ENCODE measurements at regions not wholly inside any gene's neighbourhood (a gene's known extent, or its start where the extent isn't known, plus 50 kb on each side); places are given as distances from the start of the nearest gene placed in this dataset.

DNA sequence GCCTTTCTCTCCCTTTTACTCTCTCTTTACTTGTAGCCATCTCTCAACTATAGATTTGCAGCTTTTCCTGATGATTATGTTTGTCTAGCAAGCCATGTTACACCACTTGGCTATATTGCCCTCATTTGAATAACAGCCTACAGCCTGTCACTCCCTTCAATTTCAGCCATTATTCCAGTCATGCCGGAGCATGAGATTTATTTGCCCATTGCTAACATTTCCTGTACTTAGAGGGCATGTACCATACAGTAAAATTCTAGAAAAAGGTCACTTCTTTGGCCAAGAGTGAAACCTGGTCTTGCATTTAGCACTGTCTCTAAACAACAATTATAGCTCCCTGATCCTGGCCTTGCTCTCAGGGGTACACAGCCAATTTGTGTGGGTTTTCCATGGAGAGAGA lies 221.7 kb upstream of the TMC3 start:
- DNase-seq (ENCODE audit: low read depth) = no peak

DNA sequence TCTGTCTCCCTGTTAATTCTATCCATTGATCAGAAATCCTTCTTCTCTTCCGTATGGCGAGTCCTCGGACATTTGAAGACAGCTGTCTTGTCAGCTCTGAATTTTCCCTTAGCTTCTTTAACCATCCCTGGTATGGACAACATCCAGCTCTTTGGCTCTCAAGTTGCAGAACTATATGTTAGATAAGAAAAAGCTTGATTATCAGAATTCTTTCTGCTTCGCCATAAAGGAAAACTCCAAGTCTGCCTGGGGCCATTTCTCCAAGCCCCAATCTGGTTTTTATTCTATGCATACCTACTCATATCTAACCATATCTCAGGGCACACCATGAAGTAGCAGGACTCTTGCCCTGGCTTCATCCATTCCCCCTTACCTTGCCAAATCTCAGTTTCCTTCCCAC lies 215.7 kb upstream of the TMC3 start:
- no peak for DNase-seq (ENCODE audit: low read depth)

DNA sequence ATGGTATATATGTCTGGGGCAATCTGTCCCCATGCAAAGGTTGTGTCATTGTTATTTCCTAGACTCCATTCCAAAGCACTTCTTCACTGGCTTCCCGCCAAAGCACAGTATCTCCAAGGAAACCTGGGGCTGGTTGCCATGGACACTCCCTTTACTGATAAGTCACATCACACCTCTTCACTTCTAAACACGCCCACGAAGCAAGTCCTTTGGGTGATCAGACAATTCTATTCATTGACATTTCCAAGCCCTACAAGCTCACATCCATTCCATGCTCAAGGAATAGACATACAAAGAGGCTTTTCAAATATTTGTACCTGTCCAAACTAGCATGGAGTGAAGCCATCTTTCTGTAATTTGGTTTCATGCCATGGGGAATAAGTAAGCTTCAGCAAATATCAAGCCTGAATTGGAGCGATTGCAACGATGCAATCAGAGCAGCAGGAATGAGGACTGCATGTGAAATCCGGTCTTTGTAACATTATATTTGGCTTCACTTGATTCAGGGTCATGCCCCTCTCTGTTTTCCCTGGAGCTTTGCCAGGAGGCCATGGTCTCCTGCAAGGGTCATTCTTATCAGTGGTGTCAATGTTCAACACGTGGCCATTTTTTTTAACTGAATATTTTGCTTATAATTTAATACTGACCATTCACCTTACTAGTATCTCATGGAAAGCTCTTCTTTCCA lies 201.6 kb upstream of the TMC3 start:
- no peak for DNase-seq (ENCODE audit: low read depth)

DNA sequence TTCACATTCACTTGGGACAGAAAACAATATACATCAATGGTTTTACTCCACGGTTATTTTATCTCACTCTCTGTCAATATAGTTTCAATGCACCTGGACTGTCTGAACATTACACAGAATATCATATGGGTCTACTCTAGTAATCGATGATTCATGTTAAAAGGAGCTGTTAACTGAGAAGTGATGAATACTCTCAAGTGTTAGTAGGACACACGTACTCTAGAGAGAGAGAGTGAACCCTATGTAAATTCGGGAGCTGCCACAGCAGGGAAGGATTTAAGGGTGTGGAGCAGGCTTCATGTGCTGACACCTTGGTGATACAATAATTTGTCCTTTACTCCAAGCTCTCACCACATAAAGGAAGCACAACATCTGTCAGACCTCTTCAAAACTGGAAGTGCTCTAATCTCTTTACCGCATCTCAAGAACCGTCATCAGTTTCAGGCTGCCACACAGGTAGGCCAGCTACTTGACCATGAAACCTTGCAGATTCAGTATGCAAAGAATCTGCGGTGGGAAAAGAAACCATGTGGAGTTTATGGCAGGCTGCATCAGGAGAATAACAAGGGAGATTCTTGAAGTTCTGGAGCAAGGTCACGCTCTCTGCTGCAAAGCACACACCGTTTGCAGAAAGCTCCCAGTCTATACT lies 199.2 kb upstream of the TMC3 start:
- DNase-seq (ENCODE audit: low read depth) = no peak

DNA sequence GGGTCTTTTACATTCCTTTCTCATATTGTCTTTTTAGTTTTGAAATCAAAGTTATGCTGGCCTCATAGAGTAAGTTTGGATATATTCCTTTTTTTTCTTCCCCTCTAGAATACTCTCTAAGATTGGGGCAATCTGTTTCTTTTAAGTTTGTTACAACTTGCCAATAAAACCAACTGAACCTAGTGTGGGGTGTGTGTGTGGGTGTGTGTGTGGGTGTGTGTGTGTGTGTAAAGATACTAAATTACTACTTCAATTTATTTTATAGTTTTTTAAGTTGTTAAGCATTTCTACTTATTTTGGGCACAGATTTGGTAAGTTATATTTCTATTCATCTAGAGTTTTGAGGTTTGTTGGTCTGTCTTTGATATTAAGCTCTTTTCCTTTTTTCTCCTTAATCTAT lies 198.2 kb upstream of the TMC3 start:
- DNase-seq (ENCODE audit: low read depth) = no peak

DNA sequence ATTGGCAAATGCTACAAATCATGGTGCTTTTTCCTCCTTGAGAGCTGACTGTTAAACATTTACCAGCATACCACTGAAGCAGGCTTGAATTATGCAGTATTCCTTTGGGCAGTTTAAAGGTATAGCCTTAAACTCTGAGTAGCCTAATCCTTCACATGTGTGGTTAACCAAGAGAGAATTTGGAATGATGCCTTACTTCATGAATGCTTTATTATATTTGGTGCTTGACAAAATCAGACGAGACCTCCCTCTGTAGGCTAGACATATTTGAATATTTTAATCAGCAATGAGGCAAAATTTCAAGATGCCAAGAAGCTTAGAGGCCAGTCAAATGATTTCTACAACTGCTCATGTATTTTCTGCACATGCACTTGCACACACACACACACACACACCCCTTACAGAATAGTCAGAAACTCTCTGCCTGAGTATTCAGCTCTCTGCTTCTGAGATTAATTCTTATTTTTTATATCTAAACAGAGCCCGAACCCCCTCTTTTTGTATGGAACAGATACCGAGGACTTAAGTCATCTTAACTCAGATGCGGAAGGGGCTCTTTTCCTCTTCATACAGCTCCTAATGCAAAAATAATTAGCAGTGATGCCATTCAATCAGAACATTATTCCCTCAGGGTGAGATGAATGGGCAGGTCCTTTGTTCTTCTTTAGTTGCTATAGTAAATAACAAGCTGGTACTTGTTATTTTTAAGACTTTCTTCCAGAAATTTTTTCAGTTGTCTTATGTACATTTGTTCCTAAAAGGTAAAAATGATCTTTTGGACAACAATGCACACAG lies 195.5 kb upstream of the TMC3 start:
- no peak for DNase-seq (ENCODE audit: low read depth)

DNA sequence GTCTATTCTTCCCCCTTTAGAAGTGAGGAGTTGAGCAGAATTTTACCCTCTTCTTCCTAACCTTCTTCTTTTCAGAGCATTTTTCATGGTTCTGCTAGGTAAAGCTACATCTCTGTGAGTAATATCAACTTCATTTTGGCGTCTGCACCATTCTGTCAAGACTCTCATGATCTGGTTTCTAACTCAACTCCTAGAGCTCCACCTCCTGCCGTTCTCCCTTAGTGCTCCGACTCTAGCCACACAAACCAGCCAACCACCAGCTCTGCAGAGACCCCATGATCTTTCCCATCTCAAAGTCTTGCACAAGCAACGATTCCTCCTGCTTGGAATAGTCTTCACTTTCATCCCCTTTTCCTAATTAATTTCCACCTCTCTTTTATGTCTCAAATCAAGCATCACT lies 193.9 kb upstream of the TMC3 start:
- no peak for DNase-seq (ENCODE audit: low read depth)

DNA sequence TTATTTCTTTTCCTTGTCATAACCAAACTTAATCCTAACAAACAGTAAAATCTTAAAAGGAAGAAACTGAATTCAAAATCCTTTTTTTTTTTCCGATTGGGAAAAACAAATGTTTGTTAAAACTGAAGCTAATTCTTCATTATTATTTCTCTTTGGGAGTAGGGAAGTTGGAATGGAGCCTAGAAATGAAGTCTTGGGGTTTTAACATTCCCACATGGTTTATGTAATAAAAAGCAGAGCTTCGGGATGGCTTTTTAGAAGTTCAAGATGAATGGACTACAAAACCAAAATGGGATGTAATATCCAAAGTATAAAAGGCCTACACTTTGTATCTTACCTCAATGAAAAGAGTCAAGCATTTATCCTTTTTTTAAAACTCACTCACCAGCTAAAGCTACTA lies 189.0 kb upstream of the TMC3 start:
- no peak for DNase-seq (ENCODE audit: low read depth)

DNA sequence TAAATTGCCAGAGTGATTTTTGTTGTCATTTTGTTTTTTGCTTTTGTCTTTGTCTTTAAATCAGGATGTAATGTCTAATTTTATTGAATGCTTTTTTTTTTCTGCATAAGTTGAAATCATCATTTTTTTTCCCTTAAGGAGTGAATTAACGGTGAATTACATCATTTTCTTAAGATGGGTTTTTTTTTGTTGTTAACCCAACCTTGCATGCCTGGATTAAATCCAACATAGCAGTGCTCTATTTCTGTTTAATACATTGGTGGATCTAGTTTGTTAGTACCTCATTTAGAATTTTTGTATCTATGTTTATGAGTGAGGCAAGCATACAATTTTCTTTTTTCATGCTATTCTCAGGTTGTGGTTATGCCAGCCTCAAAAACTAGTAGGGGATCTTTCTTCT lies 186.4 kb upstream of the TMC3 start:
- no peak for DNase-seq (ENCODE audit: low read depth)

DNA sequence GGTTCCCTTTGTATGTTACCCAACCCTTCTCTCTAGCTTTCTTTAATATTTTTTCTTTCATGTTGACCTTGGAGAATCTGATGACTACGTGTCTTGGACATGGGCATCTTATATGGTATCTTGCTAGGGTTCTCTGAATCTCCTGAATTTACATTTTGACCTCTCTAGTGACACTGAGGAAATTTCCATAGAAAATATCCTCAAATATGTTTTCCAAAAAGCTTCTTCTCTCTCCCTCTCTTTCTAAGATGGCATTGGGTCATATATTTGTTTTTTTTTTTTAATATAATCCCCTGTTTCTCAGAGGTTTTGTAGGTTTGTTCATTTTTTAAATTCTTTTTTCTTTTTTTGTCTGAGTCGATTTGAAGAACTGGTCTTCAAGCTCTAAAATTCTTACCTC lies 184.0 kb upstream of the TMC3 start:
- DNase-seq (ENCODE audit: low read depth) = no peak

DNA sequence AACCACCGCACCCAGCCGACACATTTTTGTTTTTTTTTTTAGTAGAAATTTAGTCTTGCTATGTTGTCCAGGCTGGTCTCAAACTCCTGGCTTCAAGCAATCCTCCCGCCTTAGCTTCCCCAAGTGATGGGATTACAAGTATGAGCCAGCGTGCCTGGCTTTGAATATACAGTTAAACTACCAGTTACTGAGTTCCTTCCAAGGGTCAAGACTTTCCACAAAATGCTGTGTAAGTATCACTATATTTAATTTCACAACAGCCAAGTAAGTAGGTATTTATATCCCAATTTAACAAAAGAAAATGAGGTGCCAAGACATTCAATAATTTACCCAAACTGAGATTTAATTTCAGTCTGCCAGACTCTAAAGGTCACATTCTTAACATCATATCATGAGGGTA lies 181.3 kb upstream of the TMC3 start:
- DNase-seq (ENCODE audit: low read depth) = no peak

DNA sequence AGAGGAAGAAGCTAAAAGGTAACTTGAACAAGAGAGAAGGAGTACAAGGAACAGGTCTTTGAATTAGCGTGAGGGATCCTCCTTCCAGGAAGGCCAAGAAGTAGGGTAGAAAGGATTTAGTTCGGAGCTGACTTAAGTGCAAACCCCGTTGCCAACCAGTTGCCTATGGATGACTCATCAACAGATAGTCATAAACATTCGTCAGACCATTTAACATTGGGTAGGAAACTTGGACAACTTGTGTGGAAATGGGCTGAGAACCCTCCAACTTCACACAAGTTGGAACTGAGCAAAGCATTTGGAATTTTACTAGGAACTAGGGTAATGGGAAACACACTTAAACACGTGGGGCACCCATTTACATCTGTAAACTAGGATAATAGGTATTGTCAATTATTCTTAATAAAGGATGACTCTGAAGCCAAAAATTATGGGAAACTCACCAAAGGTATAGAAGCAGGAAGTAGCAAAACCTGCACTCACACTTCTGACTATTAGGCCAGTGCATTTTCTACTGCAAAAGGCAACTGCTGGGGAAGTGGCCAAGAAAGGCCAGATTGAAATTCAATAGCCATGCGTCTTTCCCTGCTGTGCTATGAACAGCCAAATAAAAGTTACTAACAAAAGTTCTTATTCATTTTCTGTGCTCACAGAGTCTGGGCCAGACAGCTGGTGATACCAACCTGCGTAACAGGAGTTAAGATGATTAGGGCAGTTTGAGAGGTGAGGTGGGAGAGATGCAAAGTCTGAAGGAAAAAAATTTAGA lies 174.5 kb upstream of the TMC3 start:
- no peak for DNase-seq (ENCODE audit: low read depth)

DNA sequence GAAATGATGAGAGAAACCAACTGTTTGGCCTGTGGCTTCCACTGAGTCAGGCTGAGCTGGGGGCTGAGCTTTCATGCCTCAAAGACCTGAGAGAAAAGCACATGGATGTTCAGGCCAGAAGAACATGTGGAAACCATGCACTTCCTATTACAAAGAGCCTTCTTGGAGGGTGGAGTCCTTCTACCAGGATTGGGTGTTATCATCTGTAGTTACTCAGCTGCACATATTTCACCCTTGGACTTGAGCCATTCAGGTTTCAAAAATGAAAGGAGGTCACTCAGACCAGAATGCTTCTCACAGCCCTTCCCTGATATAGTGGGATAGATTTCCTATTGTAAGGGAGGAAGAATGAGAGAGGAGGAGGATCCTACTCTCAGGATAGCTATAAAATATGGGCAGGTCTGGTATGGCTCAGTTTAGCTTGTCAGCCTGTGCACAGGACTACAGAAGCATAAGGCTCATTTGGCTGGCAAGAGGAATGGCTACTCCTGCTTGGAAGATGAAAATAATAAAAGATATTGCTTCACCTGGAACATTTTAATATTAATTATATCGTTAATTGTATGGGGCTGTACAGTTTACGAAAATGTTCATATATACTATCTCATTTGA lies 173.6 kb upstream of the TMC3 start:
- DNase-seq (ENCODE audit: low read depth) = no peak

DNA sequence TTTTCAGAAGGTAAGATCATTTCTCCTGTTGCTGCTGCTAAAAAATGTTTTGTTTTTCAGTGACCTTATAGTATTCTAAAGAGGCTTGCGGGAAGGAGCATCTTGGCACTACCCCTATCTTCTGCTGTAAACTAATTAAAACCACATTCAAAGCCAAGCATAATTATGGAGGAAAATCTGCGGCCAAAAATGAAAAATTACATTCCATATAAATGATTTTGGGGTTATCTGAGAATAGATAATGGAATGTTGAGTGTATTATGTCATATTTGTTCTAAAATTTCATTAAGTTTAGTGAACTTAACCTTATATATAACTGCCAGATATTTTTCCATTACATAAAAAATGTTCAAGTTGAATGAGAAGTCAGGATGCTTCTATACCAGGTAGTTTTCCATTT lies 170.4 kb upstream of the TMC3 start:
- DNase-seq (ENCODE audit: low read depth) = no peak

DNA sequence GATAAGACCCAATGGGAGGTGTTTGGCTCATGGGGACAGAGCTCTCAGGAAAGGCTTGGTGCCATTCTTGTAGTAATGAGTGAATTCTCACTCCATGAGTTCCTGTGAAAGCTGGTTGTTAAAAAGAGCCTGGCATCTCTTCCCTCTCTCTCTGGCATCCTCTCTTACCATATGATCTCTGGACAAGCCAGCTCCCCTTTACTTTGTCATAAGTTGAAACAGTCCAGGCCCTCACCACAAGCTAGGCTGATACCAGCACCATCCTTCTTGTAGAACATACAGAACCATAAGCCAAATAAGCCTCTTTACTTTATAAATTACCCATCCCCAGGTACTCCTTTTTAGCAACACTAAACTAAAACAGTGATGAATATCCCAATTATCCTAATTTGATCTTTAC lies 166.9 kb upstream of the TMC3 start:
- no peak for DNase-seq (ENCODE audit: low read depth)

DNA sequence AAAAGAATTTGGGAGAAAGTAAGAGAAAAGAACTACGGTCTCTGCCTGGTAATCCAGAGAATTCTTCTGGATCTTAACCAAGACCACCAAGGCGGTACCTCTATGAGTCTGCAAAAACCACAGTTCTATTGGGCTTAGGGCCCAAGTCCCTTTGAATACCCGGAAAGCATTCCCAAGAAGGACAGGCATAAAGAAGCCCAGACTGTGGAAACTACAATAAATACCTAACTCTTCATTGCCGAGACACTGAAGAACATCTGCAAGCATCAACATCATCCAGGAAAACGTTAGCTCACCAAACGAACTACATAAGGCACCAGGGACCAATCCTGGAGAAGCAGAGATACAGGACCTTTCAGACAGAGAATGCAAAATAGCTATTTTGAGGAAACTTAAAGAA lies 162.3 kb upstream of the TMC3 start:
- DNase-seq (ENCODE audit: low read depth) = no peak

DNA sequence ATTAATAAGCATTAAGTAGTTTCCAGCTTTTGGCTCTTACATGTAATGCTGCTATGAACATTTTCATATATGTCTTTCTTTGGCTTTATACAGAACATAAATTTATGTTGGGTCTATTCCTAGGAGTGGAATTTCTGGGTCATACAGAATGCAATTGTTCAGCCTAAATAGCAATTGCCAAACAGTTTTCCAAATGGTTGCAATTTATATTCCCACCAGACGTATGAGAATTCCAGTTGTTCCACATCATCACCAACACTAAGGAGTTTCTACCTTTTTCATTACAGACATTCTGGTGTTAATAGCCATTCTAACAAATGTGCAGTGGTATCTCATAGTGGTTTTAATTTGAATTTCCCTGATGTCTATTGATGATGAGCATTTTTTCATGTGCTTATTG lies 160.1 kb upstream of the TMC3 start:
- DNase-seq (ENCODE audit: low read depth) = no peak

DNA sequence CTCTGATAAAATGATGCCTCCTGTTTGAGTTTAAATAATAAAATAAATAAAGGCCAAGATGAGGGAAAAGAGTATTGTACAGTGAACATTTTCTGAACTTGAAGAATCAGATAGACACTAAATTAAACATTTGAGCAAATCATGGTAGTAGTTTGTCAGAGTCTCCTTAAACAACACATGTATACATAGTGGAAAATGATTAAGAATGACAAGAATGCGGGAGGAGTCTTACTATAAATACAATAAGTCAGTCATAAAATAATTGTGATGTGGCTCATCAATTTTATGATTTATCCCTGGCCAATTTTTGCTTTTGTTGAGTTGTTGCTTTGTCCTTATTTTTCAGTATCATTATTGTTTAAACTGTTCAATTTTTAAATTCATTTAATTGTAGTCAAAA lies 158.0 kb upstream of the TMC3 start:
- no peak for DNase-seq (ENCODE audit: low read depth)

DNA sequence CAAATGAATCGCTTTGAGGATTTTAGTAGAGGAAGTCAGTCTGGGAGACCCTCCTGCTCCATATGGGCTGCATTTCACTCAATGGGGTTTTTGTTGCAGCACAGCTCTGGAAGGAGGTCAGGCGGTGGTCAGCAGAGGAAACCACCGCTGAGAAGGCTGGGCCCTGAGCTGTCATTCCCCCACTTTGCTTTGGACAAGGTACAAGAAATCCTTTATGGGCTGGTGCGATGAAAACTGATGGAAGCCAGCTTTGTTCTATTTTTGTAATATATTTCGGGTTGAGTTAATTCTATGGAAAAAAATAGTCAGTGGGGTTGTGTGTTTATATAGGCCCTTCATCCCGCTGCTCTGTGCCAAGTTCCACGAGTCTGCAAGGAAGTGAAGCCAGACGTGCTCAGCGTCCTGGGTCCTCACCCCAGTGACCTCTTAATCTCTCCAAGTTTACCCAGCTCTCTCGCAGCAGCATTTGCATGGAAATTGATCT lies 157.1 kb upstream of the TMC3 start:
- no peak for DNase-seq (ENCODE audit: low read depth)

DNA sequence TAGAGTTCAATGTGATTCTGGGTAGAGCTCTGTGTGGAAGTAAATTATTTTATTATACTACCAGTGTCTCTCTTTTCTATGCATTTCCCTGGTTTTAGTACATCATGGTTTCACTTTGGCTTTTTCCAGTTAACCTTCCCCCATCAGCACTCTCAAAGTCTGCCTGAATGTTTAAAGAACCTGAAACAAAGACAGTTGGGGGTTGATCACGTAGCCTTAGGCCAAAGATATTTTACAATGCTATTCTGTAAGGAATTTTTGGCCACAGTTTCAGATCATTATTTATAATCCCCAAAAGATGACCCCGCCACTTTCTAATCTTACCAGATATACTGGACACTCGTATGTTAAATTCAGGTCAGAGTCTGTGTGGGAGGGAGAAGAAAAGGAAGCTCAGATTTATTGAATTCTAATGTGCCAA lies 156.3 kb upstream of the TMC3 start:
- DNase-seq (ENCODE audit: low read depth) = no peak

DNA sequence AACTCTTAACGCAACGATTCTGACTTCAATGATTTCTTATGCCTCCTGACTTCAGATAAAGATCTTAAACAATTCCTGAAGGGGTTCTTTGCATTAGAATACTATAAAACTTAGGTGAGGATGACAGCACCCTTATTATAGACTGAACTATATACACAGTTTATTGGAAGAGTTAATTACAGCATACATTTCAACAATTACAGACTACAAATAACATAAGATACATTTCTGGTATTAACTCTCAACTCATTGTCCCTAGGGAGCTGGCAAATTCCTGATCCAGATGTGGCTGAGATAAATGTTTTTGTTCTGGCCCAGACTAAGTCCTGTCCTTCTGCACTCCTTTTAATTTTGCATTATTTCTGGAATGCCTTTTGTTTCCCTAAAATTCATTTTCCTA lies 155.5 kb upstream of the TMC3 start:
- DNase-seq (ENCODE audit: low read depth) = no peak

DNA sequence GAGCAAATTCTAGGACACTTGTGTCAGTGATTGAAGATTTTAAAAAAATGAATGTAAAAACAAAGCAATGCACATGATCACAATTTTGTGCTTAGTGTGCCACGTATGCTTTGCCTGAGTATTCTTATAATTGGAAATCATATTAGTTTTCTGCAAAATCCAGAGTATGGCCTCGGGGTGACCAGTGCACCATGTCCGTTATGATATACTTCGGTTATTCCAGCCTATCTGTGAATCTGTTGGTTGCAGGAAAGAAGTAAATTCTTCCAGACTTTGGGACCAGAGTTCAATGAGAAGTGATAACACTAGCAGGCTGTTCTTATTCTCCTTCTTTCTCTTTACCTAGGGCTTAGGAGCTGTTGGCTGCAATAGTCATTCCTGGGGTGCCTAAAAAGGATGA lies 152.0 kb upstream of the TMC3 start:
- no peak for DNase-seq (ENCODE audit: low read depth)

Measured in stimulated activated CD8-positive, alpha-beta memory T cell treated with anti-CD3 and anti-CD28 coated beads, Interleukin-12 subunit alpha, Interleukin-12 subunit beta, amount 100 ng/mL, for 1 hour (primary cell).